NCI-H2196 treated with DMSO at 0.1 percent for 48 hours (cell line): ENCODE measurements at regions not wholly inside any gene's neighbourhood (a gene's known extent, or its start where the extent isn't known, plus 50 kb on each side); places are given as distances from the start of the nearest gene placed in this dataset.
"Not testable (repeated sequence)": the region's sequence is repeated elsewhere in the genome, so short reads cannot be mapped to it uniquely, and the experiment has no call there.

Experiments
- DNase-seq: peaks from one replicate; lab custom pipeline; 2025; ENCODE audit not compliant: unreplicated experiment; lab: John Stamatoyannopoulos, UW

DNA sequence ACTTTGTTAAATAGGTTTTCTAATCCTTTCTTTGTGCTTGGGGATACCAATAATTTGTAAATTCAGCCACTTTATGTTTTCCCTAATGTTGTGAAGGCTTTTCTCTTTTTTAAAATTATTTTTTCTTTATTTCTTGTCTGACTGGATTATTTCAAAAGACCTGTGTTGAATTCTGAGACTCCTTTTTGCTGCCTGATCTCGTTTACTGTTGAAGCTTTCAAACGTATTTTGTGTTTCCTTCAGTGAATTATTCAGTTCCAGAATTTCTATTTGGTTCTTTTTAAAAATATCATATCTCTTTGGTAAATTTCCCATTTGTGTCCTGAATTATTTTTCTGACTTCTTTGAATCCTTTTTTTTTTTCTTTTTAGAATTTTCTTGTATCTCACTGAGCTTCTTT, 241.6 kb downstream of the LRIG3 start:
- no peak for DNase-seq

DNA sequence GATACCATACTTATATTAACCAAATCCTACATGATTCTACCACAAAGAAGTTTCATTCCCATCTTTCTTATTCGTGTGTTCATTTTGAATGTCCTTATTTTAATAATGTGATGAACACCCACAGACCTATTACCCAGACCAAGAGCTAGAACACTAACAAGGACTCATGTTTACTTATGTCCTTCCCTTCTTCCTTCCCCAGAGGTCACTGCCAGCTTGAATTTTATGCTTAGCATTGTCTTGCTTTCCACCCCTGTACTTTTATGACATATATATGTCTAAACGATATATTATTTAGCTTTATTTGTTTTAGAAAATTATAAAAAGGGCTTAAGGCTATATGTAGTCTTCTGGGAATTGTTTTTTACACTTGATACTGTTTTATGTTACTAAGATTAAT, 238.6 kb downstream of the LRIG3 start:
- no peak for DNase-seq

DNA sequence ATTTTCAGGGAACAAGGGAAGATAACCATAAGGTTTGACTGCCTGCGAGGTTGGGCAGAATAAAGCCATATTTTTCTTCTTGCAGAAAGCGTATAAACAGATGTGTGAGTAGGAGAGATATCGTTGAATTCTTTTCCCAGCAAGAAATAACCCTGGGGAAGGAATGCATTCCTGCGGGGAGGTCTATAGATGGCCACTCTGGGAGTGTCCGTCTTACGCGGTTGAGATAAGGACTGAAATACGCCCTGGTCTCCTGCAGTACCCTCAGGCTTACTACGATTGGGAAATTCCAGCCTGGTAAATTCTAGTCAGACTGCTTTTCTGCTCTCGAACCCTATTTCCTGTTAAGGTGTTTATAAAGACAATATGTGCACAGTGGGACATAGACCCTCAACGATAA, 225.0 kb downstream of the LRIG3 start:
- DNase-seq = no peak

GRCh38 chr12:58701536-58701935, 218.8 kb downstream of the LRIG3 start:
- no peak for DNase-seq

GRCh38 chr12:58703866-58704265, 216.4 kb downstream of the LRIG3 start:
- DNase-seq = no peak

DNA sequence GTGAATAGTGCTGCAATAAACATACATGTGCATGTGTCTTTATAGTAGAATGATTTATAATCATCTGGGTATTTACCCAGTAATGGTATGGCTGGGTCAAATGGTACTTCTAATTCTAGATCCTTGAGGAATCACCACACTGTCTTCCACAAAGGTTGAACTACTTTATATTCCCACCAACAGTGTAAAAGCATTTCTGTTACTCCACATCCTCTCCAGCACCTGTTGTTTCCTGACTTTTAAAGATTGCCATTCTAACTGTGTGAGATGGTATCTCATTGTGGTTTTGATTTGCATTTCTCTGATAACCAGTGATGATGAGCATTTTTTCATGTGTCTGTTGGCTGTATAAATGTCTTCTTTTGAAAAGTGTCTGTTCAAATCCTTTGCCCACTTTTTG, 215.5 kb downstream of the LRIG3 start:
- DNase-seq = not testable (repeated sequence)

- no peak for DNase-seq
These were observed 209.4 kb downstream of the LRIG3 start for GRCh38 chr12:58710901-58711300.

DNA sequence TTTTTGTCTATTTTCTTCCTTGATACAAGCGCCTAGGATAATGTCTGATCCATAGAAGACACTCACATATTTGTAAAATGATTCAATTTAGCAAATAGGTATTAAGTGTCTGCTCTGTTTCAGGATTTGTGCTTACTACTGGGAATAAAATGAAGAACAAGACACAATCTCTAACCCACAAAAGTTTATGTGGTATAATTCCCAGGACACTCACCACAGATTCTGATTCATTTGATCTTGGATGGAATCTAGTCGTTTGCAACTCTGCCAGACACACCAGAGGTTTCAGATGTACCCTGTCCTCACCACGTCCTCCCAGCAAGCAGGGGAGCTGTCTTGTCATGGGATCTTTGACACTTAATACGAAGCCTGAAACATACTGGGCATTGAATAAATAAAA, 208.3 kb downstream of the LRIG3 start:
- DNase-seq = no peak

GRCh38 chr12:58712976-58713375, 207.3 kb downstream of the LRIG3 start:
- DNase-seq = no peak

- DNase-seq = no peak
These were observed 201.1 kb downstream of the LRIG3 start for GRCh38 chr12:58719161-58719560.

GRCh38 chr12:58720421-58720820, 199.9 kb downstream of the LRIG3 start:
- no peak for DNase-seq

DNA sequence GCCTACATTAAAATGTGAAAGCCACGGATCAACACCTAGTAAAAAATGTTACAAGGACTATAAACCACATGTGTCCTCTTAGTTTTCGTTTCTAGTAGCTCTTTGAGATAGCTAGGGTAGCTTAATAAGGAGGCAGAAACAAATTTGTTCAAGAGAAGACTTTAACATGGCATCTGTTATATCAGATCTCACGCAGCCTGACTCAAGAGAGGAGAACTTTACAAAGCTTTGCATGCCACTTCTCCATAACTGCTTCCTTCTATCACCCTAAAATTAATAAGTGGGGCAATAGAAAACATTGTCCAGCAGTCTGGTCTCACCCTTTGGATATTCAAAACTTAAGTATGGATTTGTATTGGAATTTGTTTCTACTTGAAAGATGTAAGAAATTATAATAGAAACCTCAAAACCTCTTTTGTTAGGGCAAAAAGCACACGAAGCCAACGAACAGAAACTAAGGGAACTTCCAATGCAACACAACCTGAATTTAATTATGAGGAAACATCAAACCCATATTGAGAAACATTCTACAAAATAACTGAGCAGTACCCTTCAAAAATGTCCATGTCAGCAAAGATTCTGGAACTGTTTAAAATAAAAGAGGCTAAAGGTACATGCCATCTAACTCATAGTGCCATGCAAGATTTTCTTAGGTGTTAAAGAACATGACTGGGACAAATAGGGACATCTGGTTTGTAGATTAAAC, 194.8 kb downstream of the LRIG3 start:
- no peak for DNase-seq

- DNase-seq = no peak
These were observed 192.8 kb downstream of the LRIG3 start for GRCh38 chr12:58727521-58727920.

DNA sequence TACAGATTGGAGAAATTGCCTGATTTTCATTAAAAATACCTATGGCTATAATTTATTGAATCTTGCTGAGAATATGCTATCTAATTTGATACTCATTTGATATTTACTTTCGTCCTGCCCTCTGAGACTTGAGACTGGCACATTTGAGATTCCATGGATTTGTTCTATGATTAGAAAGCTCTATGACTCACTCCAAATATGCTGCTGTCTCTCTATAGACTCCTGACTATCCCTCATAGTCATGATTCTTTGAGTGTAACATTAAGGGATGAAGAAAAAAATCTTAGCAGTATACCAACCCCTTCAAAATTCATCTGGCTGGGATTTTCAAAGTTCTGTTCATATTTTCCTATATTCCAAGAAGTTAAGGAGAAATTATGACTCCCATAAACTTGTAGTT, 191.9 kb downstream of the LRIG3 start:
- no peak for DNase-seq

DNA sequence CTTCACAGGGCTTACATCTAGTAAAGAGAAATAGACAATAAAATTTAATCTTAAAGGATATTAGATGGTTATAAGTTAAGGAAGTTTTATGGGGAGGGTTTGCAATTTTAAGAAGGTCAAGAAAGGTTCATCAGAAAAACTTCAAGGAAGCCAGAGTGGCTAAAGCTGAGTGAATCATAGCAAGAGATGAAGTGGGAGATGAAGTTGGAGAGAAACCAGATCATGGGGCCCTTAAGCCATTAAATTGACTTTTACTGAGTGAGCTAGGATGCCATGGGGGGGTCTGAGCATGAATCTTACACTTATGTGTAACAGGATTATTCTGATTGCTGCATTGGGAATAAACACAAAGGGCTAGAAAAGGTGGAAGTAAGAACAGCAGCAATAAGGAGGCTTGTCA, 189.2 kb downstream of the LRIG3 start:
- no peak for DNase-seq

DNA sequence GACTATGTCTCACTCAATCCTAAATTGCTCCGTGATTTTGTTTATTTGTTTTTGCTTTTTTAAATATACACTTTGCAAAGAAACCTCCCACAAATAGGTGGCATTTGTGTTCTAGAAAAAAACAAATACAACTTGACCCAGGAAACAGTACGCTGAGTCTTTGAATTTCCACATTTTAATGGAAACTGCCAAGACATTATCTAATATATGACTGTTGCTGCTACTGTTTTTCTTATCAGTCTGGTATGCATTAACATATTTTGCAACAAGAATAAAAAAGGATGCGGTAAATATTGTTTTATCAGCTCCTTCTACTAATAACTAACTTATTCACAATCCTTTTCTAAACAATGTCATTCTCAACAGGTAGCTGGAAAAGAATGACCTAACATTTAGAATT, 187.4 kb downstream of the LRIG3 start:
- no peak for DNase-seq

GRCh38 chr12:58741226-58741625, 179.1 kb downstream of the LRIG3 start:
- DNase-seq = no peak

- DNase-seq = no peak
These were observed 174.8 kb downstream of the LRIG3 start for GRCh38 chr12:58745348-58746125.

DNA sequence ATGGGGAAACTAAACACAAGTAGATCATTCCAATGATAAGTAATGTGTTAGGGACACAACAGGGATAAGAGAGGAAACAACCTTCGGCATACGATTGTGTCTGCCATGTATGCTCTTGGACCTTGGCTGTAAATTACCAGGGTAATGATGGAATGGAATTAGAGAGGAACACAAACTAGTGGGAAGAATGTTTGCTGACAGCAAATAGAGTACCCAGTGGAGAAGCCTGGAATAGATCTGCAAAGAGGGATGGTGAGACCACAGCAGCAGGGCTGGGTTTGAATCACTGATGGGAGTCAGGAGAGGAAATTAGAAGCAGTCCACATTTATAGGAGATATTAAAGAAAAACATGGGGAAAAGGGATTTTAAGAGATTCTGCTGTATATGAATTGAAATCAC, 172.8 kb downstream of the LRIG3 start:
- DNase-seq = no peak

- no peak for DNase-seq
These were observed 169.8 kb downstream of the LRIG3 start for GRCh38 chr12:58750484-58750883.

GRCh38 chr12:58757422-58757821, 162.9 kb downstream of the LRIG3 start:
- DNase-seq = no peak

GRCh38 chr12:58759745-58760144, 160.6 kb downstream of the LRIG3 start:
- not testable (repeated sequence) for DNase-seq

- DNase-seq = no peak
These were observed 159.0 kb downstream of the LRIG3 start for GRCh38 chr12:58761308-58761707.
